RWPE1 (cell line): ENCODE measurements at regions not wholly inside any gene's neighbourhood (a gene's known extent, or its start where the extent isn't known, plus 50 kb on each side); places are given as distances from the start of the nearest gene placed in this dataset.

ENCODE experiments used
- CTCF ChIA-PET: fragments of 350-600 bp; sonication (Branson Sonifier 250); formaldehyde crosslinking; extraction: SDS; loops from one replicate; lab custom pipeline; 2021; lab: Yijun Ruan, JAX
- POLR2A ChIA-PET: fragments of 400-600 bp; formaldehyde crosslinking; extraction: SDS; loops from one replicate; lab custom pipeline; 2020; ENCODE audit warnings: antibody characterized with exemption; ENCODE audit not compliant: low non-redundant PET; lab: Yijun Ruan, JAX
- DNase-seq: peaks from one replicate; pipeline ENCODE4 v3.0.0; 2012; ENCODE audit warnings: low spot score
- H3K27ac ChIP-seq: fragments of 450-650 bp; 2 replicates; pipeline ENCODE4 v1.5.1; 2017
- TF ChIP-seq, protein P1 (sequence below): fragments of 450-650 bp; conservative IDR thresholded peaks from 2 replicates; pipeline ENCODE4 v1.5.1; 2017; ENCODE audit warnings: low read depth, mild to moderate bottlenecking

- TF ChIP-seq, protein P1, sequence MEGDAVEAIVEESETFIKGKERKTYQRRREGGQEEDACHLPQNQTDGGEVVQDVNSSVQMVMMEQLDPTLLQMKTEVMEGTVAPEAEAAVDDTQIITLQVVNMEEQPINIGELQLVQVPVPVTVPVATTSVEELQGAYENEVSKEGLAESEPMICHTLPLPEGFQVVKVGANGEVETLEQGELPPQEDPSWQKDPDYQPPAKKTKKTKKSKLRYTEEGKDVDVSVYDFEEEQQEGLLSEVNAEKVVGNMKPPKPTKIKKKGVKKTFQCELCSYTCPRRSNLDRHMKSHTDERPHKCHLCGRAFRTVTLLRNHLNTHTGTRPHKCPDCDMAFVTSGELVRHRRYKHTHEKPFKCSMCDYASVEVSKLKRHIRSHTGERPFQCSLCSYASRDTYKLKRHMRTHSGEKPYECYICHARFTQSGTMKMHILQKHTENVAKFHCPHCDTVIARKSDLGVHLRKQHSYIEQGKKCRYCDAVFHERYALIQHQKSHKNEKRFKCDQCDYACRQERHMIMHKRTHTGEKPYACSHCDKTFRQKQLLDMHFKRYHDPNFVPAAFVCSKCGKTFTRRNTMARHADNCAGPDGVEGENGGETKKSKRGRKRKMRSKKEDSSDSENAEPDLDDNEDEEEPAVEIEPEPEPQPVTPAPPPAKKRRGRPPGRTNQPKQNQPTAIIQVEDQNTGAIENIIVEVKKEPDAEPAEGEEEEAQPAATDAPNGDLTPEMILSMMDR, result no peak
- H3K27ac ChIP-seq, result no peak overlapping the region
- ChIA-PET POLR2A (no interaction called here), CTCF (no interaction called here)
- DNase-seq, result no peak
These were observed 73.7 kb upstream of the MTAP start for GRCh38 chr9:21728781-21729180.

GRCh38 chr9:21729648-21730047 is 72.8 kb upstream of the MTAP start:
- DNase-seq, result no peak
- no peak overlapping the region for H3K27ac ChIP-seq
- ChIA-PET POLR2A (no interaction called here), CTCF (no interaction called here)
- TF ChIP-seq, protein P1, result no peak

- no peak overlapping the region for H3K27ac ChIP-seq
- TF ChIP-seq, protein P1, result no peak
- CTCF ChIA-PET, result no interaction called here
- DNase-seq, result peak; percentile 20
- POLR2A ChIA-PET, result no interaction called here
These were observed 71.5 kb upstream of the MTAP start for GRCh38 chr9:21730899-21731298.

DNA sequence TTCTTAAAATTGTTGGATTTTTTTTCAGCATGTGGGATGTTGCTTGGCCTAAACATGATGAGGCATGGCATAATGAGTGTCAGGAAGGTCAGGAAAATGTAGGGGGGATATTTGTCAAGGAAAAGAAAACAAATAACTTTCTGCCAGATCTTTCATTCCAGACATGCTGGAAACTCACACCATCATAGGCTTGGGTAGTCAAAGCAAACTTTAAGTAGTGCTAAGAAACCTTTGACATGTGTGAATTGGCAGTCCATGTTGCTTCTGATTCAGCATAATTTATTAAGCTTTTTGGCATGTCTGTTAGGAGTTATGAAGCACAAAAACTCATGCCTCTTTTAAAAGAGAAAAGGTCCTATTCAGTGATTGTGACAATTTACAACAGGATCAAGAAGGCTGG is 61.3 kb upstream of the MTAP start:
- H3K27ac ChIP-seq, result no peak overlapping the region
- CTCF ChIA-PET, result interaction anchor here (0.7 kb wide), 1 partner anchor 195 kb away, joined by 3 read pairs; no protein-coding TSS in a partner anchor
- POLR2A ChIA-PET, result no interaction called here
- DNase-seq, result no peak
- TF ChIP-seq, protein P1, result no peak

GRCh38 chr9:21744320-21744719 is 58.1 kb upstream of the MTAP start:
- ChIA-PET CTCF (interaction anchor here (0.6 kb wide), 1 partner anchor 39 kb away, joined by 4 read pairs; no protein-coding TSS in a partner anchor), POLR2A (no interaction called here)
- TF ChIP-seq, protein P1, result no peak
- DNase-seq, result no peak
- H3K27ac ChIP-seq, result no peak overlapping the region

- DNase-seq, result no peak
- H3K27ac ChIP-seq, result no peak overlapping the region
- TF ChIP-seq, protein P1, result no peak
- ChIA-PET CTCF (interaction anchor here (0.6 kb wide), 2 partner anchors 39 to 49 kb away, joined by 3 to 4 read pairs; no protein-coding TSS in a partner anchor), POLR2A (no interaction called here)
These were observed 57.6 kb upstream of the MTAP start for GRCh38 chr9:21744841-21745240.

DNA sequence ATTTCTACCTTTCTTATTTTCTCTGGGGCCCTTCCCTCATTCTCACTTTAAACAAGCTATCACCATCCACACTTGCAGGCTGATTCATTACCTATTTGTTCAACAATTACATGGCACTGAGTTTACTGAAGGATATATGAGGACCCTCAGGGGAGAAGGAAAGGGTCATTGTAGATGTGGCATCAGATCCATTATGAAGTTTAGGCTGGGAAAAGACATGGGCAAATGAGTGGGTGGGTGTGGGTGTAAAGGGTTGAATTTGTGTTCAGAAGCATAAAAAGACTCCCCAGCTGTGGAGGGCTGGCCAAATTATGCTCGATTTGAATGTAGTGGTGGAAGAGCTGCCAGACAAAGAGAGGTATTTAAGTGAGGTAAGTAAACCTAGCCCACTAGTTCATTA is 55.9 kb upstream of the MTAP start:
- TF ChIP-seq, protein P1, result no peak
- H3K27ac ChIP-seq, result no peak overlapping the region
- ChIA-PET CTCF (interaction anchor here (0.8 kb wide), 1 partner anchor 483 kb away, joined by 3 read pairs; no protein-coding TSS in a partner anchor), POLR2A (no interaction called here)
- no peak for DNase-seq
